ENCODE measurements at regions not wholly inside any gene's neighbourhood (a gene's known extent, or its start where the extent isn't known, plus 50 kb on each side); places are given as distances from the start of the nearest gene placed in this dataset.
"Not testable (repeated sequence)": the region's sequence is repeated elsewhere in the genome, so short reads cannot be mapped to it uniquely, and the experiment has no call there.

- DNase-seq (ENCODE audit: low read depth in 3 of 3) = no peak
These were observed 50.0 kb upstream of the ALDH1B1 start for GRCh38 chr9:38342532-38342931.

- DNase-seq (ENCODE audit: low read depth in 3 of 3) = no peak
These were observed 50.4 kb upstream of the ALDH1B1 start for GRCh38 chr9:38342096-38342495.

GRCh38 chr9:38339496-38339895 lies 53.0 kb upstream of the ALDH1B1 start:
- DNase-seq (ENCODE audit: low read depth in 3 of 3) = no peak

- no peak for DNase-seq (ENCODE audit: low read depth in 3 of 3)
These were observed 53.4 kb upstream of the ALDH1B1 start for GRCh38 chr9:38339087-38339486.

- no peak for DNase-seq (ENCODE audit: low read depth in 3 of 3)
These were observed 54.0 kb upstream of the ALDH1B1 start for GRCh38 chr9:38338342-38339018.

- no peak for DNase-seq (ENCODE audit: low read depth in 3 of 3)
These were observed 54.7 kb upstream of the ALDH1B1 start for GRCh38 chr9:38337706-38338264.

- DNase-seq (ENCODE audit: low read depth in 3 of 3) = no peak
These were observed 55.3 kb upstream of the ALDH1B1 start for GRCh38 chr9:38337181-38337580.

- no peak for DNase-seq (ENCODE audit: low read depth in 3 of 3)
These were observed 56.2 kb upstream of the ALDH1B1 start for GRCh38 chr9:38336341-38336740.

- no peak for DNase-seq (ENCODE audit: low read depth in 3 of 3)
These were observed 56.8 kb upstream of the ALDH1B1 start for GRCh38 chr9:38335686-38336085.

GRCh38 chr9:38334234-38334633 lies 58.3 kb upstream of the ALDH1B1 start:
- DNase-seq (ENCODE audit: low read depth in 3 of 3) = no peak

- no peak for DNase-seq (ENCODE audit: low read depth in 3 of 3)
These were observed 59.5 kb upstream of the ALDH1B1 start for GRCh38 chr9:38333047-38333446.

- DNase-seq (ENCODE audit: low read depth in 3 of 3) = no peak
These were observed 59.9 kb upstream of the ALDH1B1 start for GRCh38 chr9:38332625-38333024.

- DNase-seq (ENCODE audit: low read depth in 3 of 3) = no peak
These were observed 61.4 kb upstream of the ALDH1B1 start for GRCh38 chr9:38331141-38331540.

GRCh38 chr9:38329968-38330367 lies 62.5 kb upstream of the ALDH1B1 start:
- DNase-seq (ENCODE audit: low read depth in 3 of 3) = no peak

- DNase-seq (ENCODE audit: low read depth in 3 of 3) = no peak
These were observed 63.7 kb upstream of the ALDH1B1 start for GRCh38 chr9:38328765-38329164.

- DNase-seq (ENCODE audit: low read depth in 3 of 3) = no peak
These were observed 66.4 kb upstream of the ALDH1B1 start for GRCh38 chr9:38326122-38326521.

GRCh38 chr9:38324213-38324612 lies 68.3 kb upstream of the ALDH1B1 start:
- DNase-seq (ENCODE audit: low read depth in 3 of 3) = not testable (repeated sequence)

GRCh38 chr9:38322937-38323336 lies 69.6 kb upstream of the ALDH1B1 start:
- no peak for DNase-seq (ENCODE audit: low read depth in 3 of 3)

GRCh38 chr9:38319496-38320173 lies 72.9 kb upstream of the ALDH1B1 start:
- DNase-seq (ENCODE audit: low read depth in 3 of 3) = no peak

- DNase-seq (ENCODE audit: low read depth in 3 of 3) = no peak
These were observed 73.6 kb upstream of the ALDH1B1 start for GRCh38 chr9:38318759-38319495.

GRCh38 chr9:38316166-38316780 lies 76.2 kb upstream of the ALDH1B1 start:
- DNase-seq (ENCODE audit: low read depth in 3 of 3) = no peak

GRCh38 chr9:38315085-38315595 lies 77.4 kb upstream of the ALDH1B1 start:
- no peak for DNase-seq (ENCODE audit: low read depth in 3 of 3)
